GM06990 (cell line): ENCODE measurements at regions not wholly inside any gene's neighbourhood (a gene's known extent, or its start where the extent isn't known, plus 50 kb on each side); places are given as distances from the start of the nearest gene placed in this dataset.

Source experiments
- DNase-seq: peaks from one replicate; pipeline ENCODE4 v3.0.0-alpha.2; 2011; ENCODE audit not compliant: insufficient read length; ENCODE audit errors: extremely low read depth
- H3K27me3 ChIP-seq: replicated peaks from 2 replicates; pipeline ENCODE4 v1.6.0; 2011; ENCODE audit warnings: low read length; ENCODE audit not compliant: control insufficient read depth, insufficient read depth
- H3K36me3 ChIP-seq: 2 replicates; pipeline ENCODE4 v1.5.1; 2011; ENCODE audit warnings: low read length; ENCODE audit not compliant: control insufficient read depth, insufficient read depth
- H3K4me3 ChIP-seq: replicated peaks from 2 replicates; pipeline ENCODE4 v1.5.1; 2011; ENCODE audit warnings: low read depth, mild to moderate bottlenecking, control low read depth, low read length
- CTCF ChIP-seq: IDR thresholded peaks from 2 replicates; pipeline ENCODE4 v1.5.1; 2011; ENCODE audit warnings: low read length, control low read depth, mild to moderate bottlenecking, inconsistent platforms; ENCODE audit not compliant: insufficient read depth, poor library complexity, severe bottlenecking

GRCh38 chr3:188062216-188062615 is 91.7 kb upstream of the LPP start:
- no peaks in the 10 kb centered on the region for H3K36me3 ChIP-seq

GRCh38 chr3:188064831-188065493 is 89.0 kb upstream of the LPP start:
- peaks cover 1% of the 10 kb centered on the region; the same call in 1 of the 2 replicates for H3K27me3 ChIP-seq
- no peak overlapping the region for H3K4me3 ChIP-seq
- no peak for DNase-seq
- H3K36me3 ChIP-seq = no peaks in the 10 kb centered on the region
- no peak for TF ChIP-seq CTCF

More at GRCh38 chr3:188062216-188062615, 91.7 kb upstream of the LPP start:
- no peak for DNase-seq
- Histone ChIP-seq H3K4me3 (no peak overlapping the region), H3K27me3 (no peaks in the 10 kb centered on the region; the same call in 1 of the 2 replicates)
- TF ChIP-seq CTCF = no peak

- no peak for TF ChIP-seq CTCF
- Histone ChIP-seq H3K4me3 (no peak overlapping the region), H3K27me3 (peaks cover 1% of the 10 kb centered on the region; the same call in 1 of the 2 replicates), H3K36me3 (no peaks in the 10 kb centered on the region)
- no peak for DNase-seq
These were observed 87.8 kb upstream of the LPP start for GRCh38 chr3:188066141-188066540.

- Histone ChIP-seq H3K4me3 (no peak overlapping the region), H3K27me3 (peaks cover 1% of the 10 kb centered on the region; the same call in 1 of the 2 replicates), H3K36me3 (no peaks in the 10 kb centered on the region)
- DNase-seq = no peak
- TF ChIP-seq CTCF = no peak
These were observed 86.0 kb upstream of the LPP start for GRCh38 chr3:188067932-188068331.

GRCh38 chr3:188068342-188068741 is 85.6 kb upstream of the LPP start:
- TF ChIP-seq CTCF = no peak
- no peak for DNase-seq
- H3K36me3 ChIP-seq = no peaks in the 10 kb centered on the region
- peaks cover 1% of the 10 kb centered on the region; the same call in 1 of the 2 replicates for H3K27me3 ChIP-seq
- no peak overlapping the region for H3K4me3 ChIP-seq

GRCh38 chr3:188071636-188072035 is 82.3 kb upstream of the LPP start:
- no peak for TF ChIP-seq CTCF
- no peak for DNase-seq
- Histone ChIP-seq H3K4me3 (no peak overlapping the region), H3K36me3 (no peaks in the 10 kb centered on the region), H3K27me3 (peaks cover 1% of the 10 kb centered on the region; the same call in 1 of the 2 replicates)
